K562 (cell line): ENCODE measurements at regions not wholly inside any gene's neighbourhood (a gene's known extent, or its start where the extent isn't known, plus 50 kb on each side); places are given as distances from the start of the nearest gene placed in this dataset.

Source experiments
- ATAC-seq: fragments of 200-7000 bp; cut with Tn5 transposase; 3 replicates; pipeline ENCODE4 v1.9.1; 2020; ENCODE audit warnings: moderate library complexity
- BruUV-seq: library from RNA; stranded (reverse); fragments of 400-500 nt; replicated peaks from 2 replicates; lab custom pipeline; 2021; lab: Mats Ljungman, UMichigan
- CTCF ChIA-PET: fragments of 300-600 bp; formaldehyde crosslinking; extraction: SDS; loops from one replicate; lab custom pipeline; 2021; ENCODE audit warnings: low intra/inter-chr PET ratio; lab: Yijun Ruan, JAX
- POLR2A ChIA-PET: fragments of 300-600, 350-650 bp; sonication (Branson Sonifier 250); formaldehyde crosslinking; extraction: SDS; loops from one replicate; lab custom pipeline; 2021; ENCODE audit warnings: antibody characterized with exemption, inconsistent platforms; lab: Yijun Ruan, JAX
- DNase-seq, 4 experiments: peaks; one replicate each; pipeline versions ENCODE4 v3.0.0 to v3.0.0-alpha.2; 2011 to 2018; ENCODE audit warnings: low spot score in 3 of 4, mixed read lengths in 3 of 4; ENCODE audit errors: extremely low read depth in 1 of 4
- FAIRE-seq: peaks from 2 replicates; lab custom pipeline; 2011; peaks lifted over from hg19 to GRCh38; lab: Jason Lieb, UNC
- H2AFZ ChIP-seq: 2 replicates; pipeline ENCODE4 v1.6.0; 2011; ENCODE audit warnings: low read depth, low read length, control low read depth, inconsistent platforms
- H3K27ac ChIP-seq: fragments of 200-600 bp; 3 replicates; pipeline ENCODE4 v1.8.0; 2011; ENCODE audit warnings: low read depth, mild to moderate bottlenecking, control low read depth, inconsistent platforms, low read length, moderate library complexity, mixed read lengths; ENCODE audit errors: extremely low read depth
- H3K27me3 ChIP-seq, 2 experiments: fragments of 300-600 bp in 1 of 2; 2 replicates in 1 of 2; 3 replicates in 1 of 2; pipeline versions ENCODE4 v1.6.0 to v1.8.0; 2011; ENCODE audit warnings: inconsistent platforms in 2 of 2, low read length in 2 of 2, mild to moderate bottlenecking in 1 of 2, mixed read lengths in 1 of 2, moderate library complexity in 1 of 2; ENCODE audit not compliant: control insufficient read depth in 2 of 2, insufficient read depth in 2 of 2
- H3K36me3 ChIP-seq: fragments of 300-600 bp; 3 replicates; pipeline ENCODE4 v1.8.0; 2011; ENCODE audit warnings: mild to moderate bottlenecking, low read length, inconsistent platforms; ENCODE audit not compliant: control insufficient read depth, insufficient read depth
- H3K4me1 ChIP-seq, 2 experiments: fragments of 200-600 bp in 1 of 2; replicated peaks in 1 of 2; 2 replicates in 1 of 2; 3 replicates in 1 of 2; pipeline versions ENCODE4 v1.5.1 to v1.8.0; 2011; ENCODE audit warnings: inconsistent platforms in 2 of 2, low read length in 2 of 2, mild to moderate bottlenecking in 1 of 2, mixed read lengths in 1 of 2, moderate library complexity in 1 of 2; ENCODE audit not compliant: control insufficient read depth in 2 of 2, insufficient read depth in 2 of 2
- H3K4me2 ChIP-seq: 2 replicates; pipeline ENCODE4 v1.6.1; 2011; ENCODE audit warnings: low read length, control low read depth, inconsistent platforms, mixed read lengths; ENCODE audit not compliant: insufficient read depth
- H3K4me3 ChIP-seq: fragments of 200-600 bp; sonication (generic), shearing (Covaris generic); 2 replicates; pipeline ENCODE4 v1.5.1; 2016; ENCODE audit warnings: control low read depth, inconsistent platforms
- H3K79me2 ChIP-seq: fragments of 200-600 bp; 3 replicates; pipeline ENCODE4 v1.8.0; 2011; ENCODE audit warnings: low read length, inconsistent platforms; ENCODE audit not compliant: control insufficient read depth, insufficient read depth
- H3K9ac ChIP-seq, 2 experiments: 2 replicates each; pipeline versions ENCODE4 v1.6.0 to v1.6.1; 2011; ENCODE audit warnings: low read depth in 2 of 2, low read length in 2 of 2, control low read depth in 1 of 2, inconsistent platforms in 1 of 2, mild to moderate bottlenecking in 1 of 2, mixed read lengths in 1 of 2; ENCODE audit not compliant: insufficient read depth in 1 of 2
- H3K9me1 ChIP-seq: one replicate; pipeline ENCODE4 v1.6.0; 2011; ENCODE audit warnings: inconsistent platforms, mild to moderate bottlenecking, low read length, moderate library complexity; ENCODE audit not compliant: control insufficient read depth, insufficient read depth
- H3K9me3 ChIP-seq: replicated peaks from 2 replicates; pipeline ENCODE4 v1.5.1; 2011; ENCODE audit warnings: low read depth, low read length, inconsistent platforms; ENCODE audit not compliant: control insufficient read depth, insufficient read depth
- H4K20me1 ChIP-seq: replicated peaks from 2 replicates; pipeline ENCODE4 v1.6.1; 2011; ENCODE audit warnings: low read length, inconsistent platforms, mixed read lengths; ENCODE audit not compliant: control insufficient read depth, insufficient read depth
- ASH1L ChIP-seq: fragments of 450-650 bp; IDR thresholded peaks from 2 replicates; pipeline ENCODE4 v1.6.1; 2018; ENCODE audit warnings: borderline replicate concordance, mild to moderate bottlenecking, low read depth; ENCODE audit not compliant: partially characterized antibody
- CREB3 ChIP-seq: fragments of 450-650 bp; conservative IDR thresholded peaks from 2 replicates; pipeline ENCODE4 v1.6.1; 2016; ENCODE audit warnings: missing genetic modification characterization, low read depth, mild to moderate bottlenecking, missing compliant biosample characterization, moderate library complexity
- NFYB ChIP-seq: IDR thresholded peaks from 2 replicates; pipeline ENCODE4 v1.6.1; 2011; ENCODE audit warnings: mild to moderate bottlenecking, moderate library complexity; ENCODE audit not compliant: insufficient read length; ENCODE audit errors: extremely low read depth
- NR2F6 ChIP-seq: fragments of 450-650 bp; formaldehyde crosslinking; IDR thresholded peaks from 2 replicates; pipeline ENCODE4 v1.4.0; 2020; ENCODE audit warnings: mild to moderate bottlenecking
- PBX2 ChIP-seq, 2 experiments: IDR thresholded peaks in 1 of 2; conservative IDR thresholded peaks in 1 of 2; 2 replicates each; pipeline ENCODE4 v1.6.1; 2016; ENCODE audit warnings: low read depth in 2 of 2, mild to moderate bottlenecking in 1 of 2, missing compliant biosample characterization in 1 of 2, missing genetic modification characterization in 1 of 2, moderate library complexity in 1 of 2
- PHB2 ChIP-seq: fragments of 450-650 bp; IDR thresholded peaks from 2 replicates; pipeline ENCODE4 v1.6.1; 2017; ENCODE audit warnings: low read depth
- SMAD2 ChIP-seq: fragments of 150-350 bp; IDR thresholded peaks from 2 replicates; pipeline ENCODE4 v1.6.1; 2014; ENCODE audit warnings: low read depth, mild to moderate bottlenecking, low read length
- SMARCC2 ChIP-seq: fragments of 450-650 bp; IDR thresholded peaks from 2 replicates; pipeline ENCODE4 v1.6.1; 2017; ENCODE audit warnings: antibody characterized with exemption, moderate library complexity, mild to moderate bottlenecking, low read depth
- SRSF1 ChIP-seq: fragments of 200-400 bp; formaldehyde crosslinking; IDR thresholded peaks from 2 replicates; pipeline ENCODE4 v1.6.1; 2017; ENCODE audit warnings: mild to moderate bottlenecking, low read depth, low read length, moderate library complexity
- SRSF3 ChIP-seq: fragments of 200-400 bp; formaldehyde crosslinking; IDR thresholded peaks from 2 replicates; pipeline ENCODE4 v1.6.1; 2016; ENCODE audit warnings: mild to moderate bottlenecking, low read length, moderate library complexity; ENCODE audit not compliant: insufficient read depth
- WGBS: fragments of 100-300 bp; shearing (Covaris generic); methylation state at CpG from one replicate; pipeline ENCODE4 v1.1.6; 2016; ENCODE audit warnings: low coverage, mixed read lengths; ENCODE audit not compliant: insufficient coverage; ENCODE audit errors: missing lambda C conversion rate; 5-methylcytosine and 5-hydroxymethylcytosine counted together
- in situ Hi-C: fragments of 300-500 bp; cut with MboI; formaldehyde crosslinking; loops from 4 replicates; pipeline ENCODE4 v1.15.0; 2018; ENCODE audit warnings: inconsistent platforms, mixed read lengths
- intact Hi-C: fragments of 100-400 bp; cut with micrococcal nuclease; formaldehyde crosslinking; loops from 2 replicates; pipeline ENCODE4 v1.14.2; 2022
- TF ChIP-seq, protein P1 (sequence below): fragments of 450-650 bp; IDR thresholded peaks from 2 replicates; pipeline ENCODE4 v1.6.1; 2016; ENCODE audit warnings: mild to moderate bottlenecking

GRCh38 chr22:27183474-27183873 is 526.1 kb downstream of the MIAT start:
- Histone ChIP-seq H3K27me3 (no peaks in the 10 kb centered on the region), H3K4me2 (no peak overlapping the region), H3K4me3 (no peak overlapping the region), H3K9me3 (no peaks in the 10 kb centered on the region), H3K36me3 (no peaks in the 10 kb centered on the region), H3K27ac (no peak overlapping the region), H3K79me2 (no peaks in the 10 kb centered on the region), H2AFZ (no peak overlapping the region), H4K20me1 (no peaks in the 10 kb centered on the region), H3K9ac (no peak overlapping the region), H3K4me1 (no peaks in the 10 kb centered on the region), H3K9me1 (no peaks in the 10 kb centered on the region)
- intact Hi-C loops = no loop called here
- ATAC-seq = no peak
- ChIA-PET POLR2A (no interaction called here), CTCF (no interaction called here)
- in situ Hi-C loops = no loop called here
- no TSS peak for BruUV-seq
- 2% methylated on average over 6 of the region's 6 CpGs for WGBS
- no peak for FAIRE-seq
- no peak for DNase-seq
- TF ChIP-seq ASH1L (no peak), NFYB (no peak), NR2F6 (CRISPR knock-in tag) (no peak), SMARCC2 (no peak), SRSF1 (no peak), PHB2 (no peak), CREB3 (tag) (no peak), SRSF3 (no peak), PBX2 (CRISPR knock-in tag; IDR thresholded peaks at IDR 0.05; ENCODE audit: low read depth) (no peak), PBX2 (tag; conservative IDR thresholded peaks at IDR 0.05; ENCODE audit: low read depth) (no peak), SMAD2 (no peak)
- TF ChIP-seq, protein P1, sequence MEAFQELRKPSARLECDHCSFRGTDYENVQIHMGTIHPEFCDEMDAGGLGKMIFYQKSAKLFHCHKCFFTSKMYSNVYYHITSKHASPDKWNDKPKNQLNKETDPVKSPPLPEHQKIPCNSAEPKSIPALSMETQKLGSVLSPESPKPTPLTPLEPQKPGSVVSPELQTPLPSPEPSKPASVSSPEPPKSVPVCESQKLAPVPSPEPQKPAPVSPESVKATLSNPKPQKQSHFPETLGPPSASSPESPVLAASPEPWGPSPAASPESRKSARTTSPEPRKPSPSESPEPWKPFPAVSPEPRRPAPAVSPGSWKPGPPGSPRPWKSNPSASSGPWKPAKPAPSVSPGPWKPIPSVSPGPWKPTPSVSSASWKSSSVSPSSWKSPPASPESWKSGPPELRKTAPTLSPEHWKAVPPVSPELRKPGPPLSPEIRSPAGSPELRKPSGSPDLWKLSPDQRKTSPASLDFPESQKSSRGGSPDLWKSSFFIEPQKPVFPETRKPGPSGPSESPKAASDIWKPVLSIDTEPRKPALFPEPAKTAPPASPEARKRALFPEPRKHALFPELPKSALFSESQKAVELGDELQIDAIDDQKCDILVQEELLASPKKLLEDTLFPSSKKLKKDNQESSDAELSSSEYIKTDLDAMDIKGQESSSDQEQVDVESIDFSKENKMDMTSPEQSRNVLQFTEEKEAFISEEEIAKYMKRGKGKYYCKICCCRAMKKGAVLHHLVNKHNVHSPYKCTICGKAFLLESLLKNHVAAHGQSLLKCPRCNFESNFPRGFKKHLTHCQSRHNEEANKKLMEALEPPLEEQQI = no peak
